Stimulated activated CD4-positive, alpha-beta T cell treated with anti-CD3 and anti-CD28 coated beads, Interleukin-4, amount 100 ng/mL, for 4 hours (primary cell): ENCODE measurements at regions not wholly inside any gene's neighbourhood (a gene's known extent, or its start where the extent isn't known, plus 50 kb on each side); places are given as distances from the start of the nearest gene placed in this dataset.

Experiments
- DNase-seq, 2 experiments: peaks; one replicate each; pipeline ENCODE4 v3.0.0-alpha.2; 2020

GRCh38 chr15:85943151-85943550, 136.5 kb upstream of the AGBL1 start:
- no peak for DNase-seq

DNA sequence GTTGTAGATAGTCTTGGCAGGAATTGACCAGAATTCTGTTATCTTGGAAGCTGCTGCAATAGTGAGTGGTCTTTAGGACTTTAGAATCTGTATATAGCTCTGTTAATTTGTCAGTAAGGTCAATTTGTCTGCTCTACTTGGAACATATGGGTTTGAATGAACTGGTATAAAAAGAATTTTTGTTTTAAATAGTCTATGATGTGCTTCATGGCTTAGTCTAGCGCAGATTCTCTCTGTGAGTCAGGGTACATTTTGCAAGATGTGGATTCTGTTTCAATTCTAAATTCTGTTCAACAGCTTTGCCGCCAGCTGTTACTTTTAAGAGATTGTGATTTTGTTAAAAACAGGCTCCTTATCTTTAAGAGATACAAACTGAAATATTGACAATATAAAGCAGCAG, 135.9 kb upstream of the AGBL1 start:
- no peak for DNase-seq

- DNase-seq, result no peak
Observed at GRCh38 chr15:85947021-85947420, 132.7 kb upstream of the AGBL1 start.

- no peak for DNase-seq
Observed at GRCh38 chr15:85947936-85948335, 131.7 kb upstream of the AGBL1 start.

GRCh38 chr15:85950101-85950500, 129.6 kb upstream of the AGBL1 start:
- no peak for DNase-seq

GRCh38 chr15:85954586-85954985, 125.1 kb upstream of the AGBL1 start:
- DNase-seq, result no peak

DNA sequence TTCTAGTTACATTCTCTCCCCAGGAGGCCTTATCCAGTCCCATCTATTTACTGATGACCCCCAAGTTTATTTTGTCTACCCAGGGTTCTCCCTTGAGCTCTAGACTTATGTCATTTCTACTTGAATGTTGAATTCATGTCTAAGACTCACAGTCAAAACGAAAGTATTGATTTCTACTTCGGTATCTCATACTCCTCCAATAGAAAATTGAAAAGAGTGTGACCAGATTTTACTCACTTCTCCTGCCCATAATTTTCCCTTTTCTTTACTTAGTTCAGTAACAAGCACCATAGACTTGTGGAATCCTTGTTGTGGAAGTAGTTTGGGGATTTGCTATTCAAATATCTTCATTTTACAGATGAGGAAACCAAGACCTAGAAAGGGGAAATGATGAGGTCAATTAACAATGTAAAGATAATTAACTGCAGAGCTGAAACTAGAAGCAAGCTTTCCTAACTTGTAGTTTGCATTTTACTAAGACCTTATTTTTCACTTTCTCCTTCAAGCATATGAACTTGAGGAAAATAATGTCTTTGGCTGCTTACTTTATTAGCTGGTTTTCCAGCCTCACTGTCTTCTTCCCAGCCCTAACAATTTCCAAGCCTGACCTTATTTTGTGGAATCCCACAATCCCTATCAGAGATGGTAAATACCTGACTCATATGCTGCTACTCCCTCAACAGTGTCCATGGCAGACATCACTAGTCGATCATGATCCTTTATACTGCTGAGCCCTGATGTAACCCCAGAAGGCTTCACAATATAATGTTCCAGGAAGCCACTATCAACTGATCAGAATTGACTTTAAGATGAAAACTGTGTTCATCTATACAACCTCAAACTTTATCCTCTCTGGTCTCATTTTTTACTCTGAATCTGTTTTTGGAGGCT, 123.9 kb upstream of the AGBL1 start:
- no peak for DNase-seq

- no peak for DNase-seq
Observed at GRCh38 chr15:85956532-85957275, 123.0 kb upstream of the AGBL1 start.

GRCh38 chr15:85959611-85960010, 120.1 kb upstream of the AGBL1 start:
- DNase-seq, result no peak

DNA sequence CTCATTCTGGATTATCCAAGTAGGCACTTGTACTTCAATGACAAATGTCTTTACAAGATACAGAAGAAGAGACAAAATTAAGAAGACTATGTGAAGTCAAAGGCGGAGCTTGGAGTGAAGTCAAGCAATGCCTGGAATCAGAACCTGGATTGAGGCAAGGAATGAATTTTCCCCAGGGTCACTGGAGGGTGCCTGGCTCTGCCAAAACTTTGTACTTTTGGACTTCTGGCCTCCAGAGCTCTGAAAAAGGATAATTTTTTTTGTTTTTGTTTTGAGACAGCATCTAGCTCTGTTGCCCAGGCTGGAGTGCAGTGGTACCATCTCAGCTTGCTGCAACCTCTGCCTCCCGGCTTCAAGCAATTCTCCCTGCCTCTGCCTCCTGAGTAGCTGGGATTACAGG, 119.3 kb upstream of the AGBL1 start:
- no peak for DNase-seq

DNA sequence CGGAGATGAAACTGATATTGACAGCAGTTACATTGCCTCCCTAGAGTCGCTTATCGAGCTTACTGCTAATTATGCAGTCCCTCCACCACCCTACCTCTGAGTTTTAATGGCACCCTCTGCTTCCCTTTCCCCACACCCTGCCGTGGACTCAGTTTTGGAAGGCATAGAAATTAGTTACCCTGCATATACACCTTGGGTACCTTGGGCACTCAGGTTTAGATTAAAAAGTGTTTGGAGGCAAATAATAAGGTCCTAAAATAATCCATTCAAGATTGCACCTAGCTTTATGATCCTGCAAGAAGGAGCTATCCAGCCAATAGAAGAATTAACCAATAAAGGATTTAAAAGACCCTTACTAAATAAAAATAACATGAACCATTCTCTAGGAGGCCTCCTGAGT, 117.8 kb upstream of the AGBL1 start:
- no peak for DNase-seq

DNA sequence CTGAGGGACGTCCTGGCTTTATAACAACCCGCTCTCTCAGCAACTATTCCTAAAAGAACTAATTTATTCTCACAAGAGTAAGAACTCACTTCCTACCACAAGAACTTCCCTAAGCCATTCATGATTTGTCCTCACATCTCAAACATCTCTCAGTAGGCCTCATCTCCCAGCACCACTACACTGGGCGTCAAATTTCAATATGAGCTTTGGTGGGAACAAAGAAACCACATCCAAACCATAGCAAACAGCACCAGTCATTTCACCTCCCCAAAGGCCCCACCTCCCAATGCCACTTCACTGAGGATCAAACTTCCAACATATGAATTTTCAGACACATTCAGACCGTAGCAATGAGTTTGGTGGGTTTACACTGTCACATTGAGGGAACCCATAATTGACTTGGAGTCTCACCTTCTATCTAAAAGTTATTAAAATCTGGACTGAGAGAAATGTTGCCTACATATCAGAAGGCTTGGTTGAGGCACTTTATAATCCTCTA, 116.4 kb upstream of the AGBL1 start:
- no peak for DNase-seq

DNA sequence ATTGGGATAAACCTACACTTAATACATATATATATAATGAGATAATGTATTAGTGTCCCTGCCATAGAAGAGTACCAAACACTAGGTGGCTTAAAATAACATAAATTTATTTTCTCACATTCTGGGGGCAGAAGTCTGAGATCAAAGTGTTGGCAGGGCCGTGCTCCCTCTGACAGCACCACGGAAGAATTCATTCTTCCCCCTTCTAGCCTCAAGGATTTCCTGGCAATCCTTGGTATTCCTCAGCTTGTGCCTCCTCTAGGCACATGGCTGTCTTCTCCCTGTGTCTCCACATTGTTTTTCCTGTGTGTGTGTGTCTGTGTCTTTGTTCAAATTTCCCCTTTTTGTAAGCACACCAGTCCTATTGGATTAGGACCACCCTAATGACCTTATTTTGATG, 115.2 kb upstream of the AGBL1 start:
- DNase-seq, result no peak

- no peak for DNase-seq
Observed at GRCh38 chr15:85967553-85967952, 112.1 kb upstream of the AGBL1 start.

GRCh38 chr15:85972805-85973540, 106.7 kb upstream of the AGBL1 start:
- no peak for DNase-seq

GRCh38 chr15:85973584-85974347, 105.9 kb upstream of the AGBL1 start:
- DNase-seq, result no peak

- DNase-seq, result no peak
Observed at GRCh38 chr15:85974348-85974705, 105.3 kb upstream of the AGBL1 start.

GRCh38 chr15:85974742-85975141, 104.9 kb upstream of the AGBL1 start:
- DNase-seq, result no peak

DNA sequence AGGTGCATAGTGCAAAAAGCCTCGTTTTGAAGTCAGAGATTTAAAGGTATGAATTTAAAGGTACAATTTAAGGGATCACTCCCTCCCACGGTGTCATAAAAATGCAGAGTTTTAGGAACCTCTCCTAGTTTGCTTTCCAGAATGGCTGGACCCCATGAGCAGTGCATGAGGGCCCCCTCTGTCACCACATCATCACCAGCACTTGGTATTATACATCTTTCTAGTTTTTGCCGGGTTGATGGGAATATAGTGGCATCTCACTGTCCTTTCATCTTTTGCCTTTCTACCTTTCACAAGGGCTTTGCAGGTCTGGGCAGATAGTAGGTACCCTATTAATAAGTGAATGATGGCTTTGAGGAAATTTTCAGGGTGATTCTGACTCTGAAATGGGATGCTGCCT, 103.6 kb upstream of the AGBL1 start:
- DNase-seq, result no peak

DNA sequence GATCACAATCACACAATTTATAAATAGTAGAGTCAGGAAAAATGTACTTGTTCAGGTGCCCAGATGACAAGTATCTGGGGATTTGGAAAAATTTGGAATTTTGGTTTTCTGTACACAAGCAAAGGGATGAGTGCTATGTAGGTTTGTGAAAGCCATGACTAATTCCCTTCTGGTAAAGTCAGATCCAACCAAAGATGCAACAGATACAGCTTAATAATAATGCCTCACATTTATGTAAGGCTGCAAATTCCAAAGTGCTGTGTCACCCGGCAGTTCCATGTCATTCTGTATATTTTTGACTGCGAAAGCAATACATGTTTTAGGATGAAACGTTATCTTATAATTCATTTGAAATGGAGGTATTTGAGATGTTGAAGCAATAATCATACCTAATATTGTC, 102.7 kb upstream of the AGBL1 start:
- DNase-seq, result no peak

- no peak for DNase-seq
Observed at GRCh38 chr15:85977586-85977985, 102.1 kb upstream of the AGBL1 start.

GRCh38 chr15:85979929-85980328, 99.7 kb upstream of the AGBL1 start:
- no peak for DNase-seq

GRCh38 chr15:85980946-85981345, 98.7 kb upstream of the AGBL1 start:
- no peak for DNase-seq
